Activated naive CD4-positive, alpha-beta T cell treated with Interleukin-2 at 50 U/mL for 16 hours (primary cell): ENCODE measurements at regions not wholly inside any gene's neighbourhood (a gene's known extent, or its start where the extent isn't known, plus 50 kb on each side); places are given as distances from the start of the nearest gene placed in this dataset.

Experiments used
- DNase-seq: peaks from one replicate; pipeline ENCODE4 v3.0.0-alpha.2; 2020

- DNase-seq = no peak
These were observed 451.3 kb upstream of the KIRREL3 start for GRCh38 chr11:127451861-127452260.

GRCh38 chr11:127448101-127448500, 447.5 kb upstream of the KIRREL3 start:
- DNase-seq = no peak

- DNase-seq = no peak
These were observed 444.9 kb upstream of the KIRREL3 start for GRCh38 chr11:127445476-127445875.

GRCh38 chr11:127443297-127443696, 442.7 kb upstream of the KIRREL3 start:
- no peak for DNase-seq

- no peak for DNase-seq
These were observed 440.0 kb upstream of the KIRREL3 start for GRCh38 chr11:127440616-127441015.

GRCh38 chr11:127425281-127425680, 424.7 kb upstream of the KIRREL3 start:
- DNase-seq = no peak

GRCh38 chr11:127424661-127425060, 424.1 kb upstream of the KIRREL3 start:
- no peak for DNase-seq

GRCh38 chr11:127420139-127420538, 419.6 kb upstream of the KIRREL3 start:
- no peak for DNase-seq

- DNase-seq = no peak
These were observed 412.3 kb upstream of the KIRREL3 start for GRCh38 chr11:127412722-127413380.

GRCh38 chr11:127412234-127412633, 411.7 kb upstream of the KIRREL3 start:
- no peak for DNase-seq

- no peak for DNase-seq
These were observed 410.7 kb upstream of the KIRREL3 start for GRCh38 chr11:127411283-127411682.

- DNase-seq = no peak
These were observed 394.5 kb upstream of the KIRREL3 start for GRCh38 chr11:127395034-127395433.

- DNase-seq = no peak
These were observed 393.0 kb upstream of the KIRREL3 start for GRCh38 chr11:127393460-127393997.

GRCh38 chr11:127392575-127392974, 392.0 kb upstream of the KIRREL3 start:
- DNase-seq = no peak

GRCh38 chr11:127390465-127390864, 389.9 kb upstream of the KIRREL3 start:
- no peak for DNase-seq

- DNase-seq = no peak
These were observed 384.5 kb upstream of the KIRREL3 start for GRCh38 chr11:127385071-127385470.

GRCh38 chr11:127383026-127383425, 382.5 kb upstream of the KIRREL3 start:
- DNase-seq = no peak

GRCh38 chr11:127381247-127381646, 380.7 kb upstream of the KIRREL3 start:
- no peak for DNase-seq

- no peak for DNase-seq
These were observed 379.1 kb upstream of the KIRREL3 start for GRCh38 chr11:127379686-127380085.

- DNase-seq = no peak
These were observed 375.7 kb upstream of the KIRREL3 start for GRCh38 chr11:127376301-127376700.

GRCh38 chr11:127369356-127369755, 368.8 kb upstream of the KIRREL3 start:
- no peak for DNase-seq

- no peak for DNase-seq
These were observed 362.3 kb upstream of the KIRREL3 start for GRCh38 chr11:127362754-127363308.

- no peak for DNase-seq
These were observed 357.6 kb upstream of the KIRREL3 start for GRCh38 chr11:127358160-127358559.

- DNase-seq = no peak
These were observed 349.9 kb upstream of the KIRREL3 start for GRCh38 chr11:127350476-127350875.
